MM.1S (cell line): ENCODE measurements at regions not wholly inside any gene's neighbourhood (a gene's known extent, or its start where the extent isn't known, plus 50 kb on each side); places are given as distances from the start of the nearest gene placed in this dataset.

ENCODE experiments used
- DNase-seq: peaks from one replicate; pipeline ENCODE4 v3.0.0-alpha.2; 2015
- H2AFZ ChIP-seq: fragments of 300-600 bp; sonication (generic); 2 replicates; pipeline ENCODE4 v1.6.0; 2016; ENCODE audit warnings: antibody characterized with exemption, low read length
- H3F3A ChIP-seq: fragments of 300-600 bp; sonication (generic); 2 replicates; pipeline ENCODE4 v1.6.1; 2016; ENCODE audit warnings: mild to moderate bottlenecking, antibody characterized with exemption, low read length, moderate library complexity, mixed read lengths; ENCODE audit not compliant: insufficient read depth
- H3K27ac ChIP-seq: fragments of 300-600 bp; sonication (generic); 2 replicates; pipeline ENCODE4 v1.5.1; 2016; ENCODE audit warnings: mild to moderate bottlenecking, low read length
- H3K27me3 ChIP-seq: fragments of 300-600 bp; sonication (generic); replicated peaks from 2 replicates; pipeline ENCODE4 v1.6.0; 2016; ENCODE audit warnings: low read length; ENCODE audit not compliant: insufficient read depth
- H3K36me3 ChIP-seq: fragments of 300-600 bp; sonication (generic); replicated peaks from 2 replicates; pipeline ENCODE4 v1.6.1; 2016; ENCODE audit warnings: mild to moderate bottlenecking, low read length, mixed read lengths; ENCODE audit not compliant: insufficient read depth
- H3K4me1 ChIP-seq: fragments of 300-600 bp; sonication (generic); 2 replicates; pipeline ENCODE4 v1.6.1; 2016; ENCODE audit warnings: low read length, mixed read lengths
- H3K4me2 ChIP-seq: fragments of 300-600 bp; sonication (generic); 2 replicates; pipeline ENCODE4 v1.6.0; 2016; ENCODE audit warnings: low read depth, low read length
- H3K4me3 ChIP-seq: fragments of 300-600 bp; sonication (generic); 2 replicates; pipeline ENCODE4 v1.5.1; 2016; ENCODE audit warnings: low read length, mixed read lengths
- H3K79me2 ChIP-seq: fragments of 300-600 bp; sonication (generic); 2 replicates; pipeline ENCODE4 v1.6.1; 2016; ENCODE audit warnings: mixed run types, low read length, mixed read lengths
- H3K9ac ChIP-seq: fragments of 300-600 bp; sonication (generic); 2 replicates; pipeline ENCODE4 v1.6.1; 2016; ENCODE audit warnings: low read length, mixed read lengths
- H3K9me2 ChIP-seq: fragments of 300-600 bp; sonication (generic); replicated peaks from 2 replicates; pipeline ENCODE4 v1.6.1; 2016; ENCODE audit warnings: mild to moderate bottlenecking, low read length, mixed read lengths; ENCODE audit not compliant: insufficient read depth
- H3K9me3 ChIP-seq: fragments of 300-600 bp; sonication (generic); replicated peaks from 2 replicates; pipeline ENCODE4 v1.6.1; 2016; ENCODE audit warnings: mild to moderate bottlenecking, low read length, mixed read lengths; ENCODE audit not compliant: insufficient read depth
- H4K20me1 ChIP-seq: fragments of 300-600 bp; sonication (generic); 2 replicates; pipeline ENCODE4 v1.6.1; 2016; ENCODE audit warnings: mild to moderate bottlenecking, low read length, moderate library complexity, mixed read lengths; ENCODE audit not compliant: insufficient read depth
- CTCF ChIP-seq: fragments of 300-600 bp; sonication (generic); IDR thresholded peaks from 2 replicates; pipeline ENCODE4 v1.5.1; 2016; ENCODE audit warnings: antibody characterized with exemption, low read length, mixed read lengths
- EZH2 ChIP-seq: fragments of 300-600 bp; sonication (generic); optimal IDR thresholded peaks from 2 replicates; pipeline ENCODE3; 2017; ENCODE audit warnings: low read depth, mild to moderate bottlenecking, antibody characterized with exemption, low read length, mixed read lengths
- EZH2phosphoT487 ChIP-seq: fragments of 300-600 bp; sonication (generic); IDR thresholded peaks from 2 replicates; pipeline ENCODE4 v1.6.1; 2018; ENCODE audit warnings: antibody characterized with exemption, low read length

GRCh38 chr9:90975781-90976538 is 174.3 kb downstream of the SYK start:
- TF ChIP-seq CTCF: no peak
- no peak for TF ChIP-seq EZH2phosphoT487
- no peak for TF ChIP-seq EZH2
- Histone ChIP-seq H3K4me3 (no peak overlapping the region), H3K27me3 (no peaks in the 10 kb centered on the region), H3K79me2 (no peaks in the 10 kb centered on the region), H4K20me1 (no peaks in the 10 kb centered on the region), H3K36me3 (no peaks in the 10 kb centered on the region), H3K4me1 (peaks cover 55% of the 10 kb centered on the region), H3K4me2 (no peak overlapping the region), H3K9ac (no peak overlapping the region), H3F3A (peaks cover 40% of the 10 kb centered on the region), H2AFZ (no peak overlapping the region), H3K27ac (no peak overlapping the region), H3K9me3 (no peaks in the 10 kb centered on the region), H3K9me2 (no peaks in the 10 kb centered on the region)
- no peak for DNase-seq

GRCh38 chr9:90979138-90979551 is 177.5 kb downstream of the SYK start:
- Histone ChIP-seq H3K9me2 (no peaks in the 10 kb centered on the region), H3K9me3 (no peaks in the 10 kb centered on the region), H3K4me3 (no peak overlapping the region), H3F3A (peaks cover 9% of the 10 kb centered on the region), H3K9ac (peak overlapping the region; percentile 15; the same call in 1 of the 2 replicates), H3K4me1 (peaks cover 26% of the 10 kb centered on the region), H2AFZ (peak overlapping the region; percentile 57), H3K36me3 (no peaks in the 10 kb centered on the region), H3K27me3 (no peaks in the 10 kb centered on the region), H3K4me2 (peak overlapping the region; percentile 34; the same call in 1 of the 2 replicates), H3K79me2 (no peaks in the 10 kb centered on the region), H3K27ac (peak overlapping the region; percentile 34; the same call in 1 of the 2 replicates), H4K20me1 (no peaks in the 10 kb centered on the region)
- TF ChIP-seq CTCF (no peak), EZH2 (no peak), EZH2phosphoT487 (no peak)
- no peak for DNase-seq

- H3K4me2 ChIP-seq: peak overlapping the region; percentile 34; the same call in 1 of the 2 replicates
- no peak for TF ChIP-seq EZH2phosphoT487
- TF ChIP-seq EZH2: no peak
- TF ChIP-seq CTCF: no peak
- no peaks in the 10 kb centered on the region for H4K20me1 ChIP-seq
- no peaks in the 10 kb centered on the region for H3K9me2 ChIP-seq
- H3K9me3 ChIP-seq: no peaks in the 10 kb centered on the region
- H3K27ac ChIP-seq: peak overlapping the region; percentile 34; the same call in 1 of the 2 replicates
- peak overlapping the region; percentile 15; the same call in 1 of the 2 replicates for H3K9ac ChIP-seq
- peaks cover 4% of the 10 kb centered on the region; the same call in 1 of the 2 replicates for H3F3A ChIP-seq
- peaks cover 21% of the 10 kb centered on the region for H3K4me1 ChIP-seq
- no peak for DNase-seq
- H3K27me3 ChIP-seq: no peaks in the 10 kb centered on the region
- no peaks in the 10 kb centered on the region for H3K79me2 ChIP-seq
- no peak overlapping the region for H3K4me3 ChIP-seq
- no peaks in the 10 kb centered on the region for H3K36me3 ChIP-seq
- H2AFZ ChIP-seq: peak overlapping the region; percentile 57
Observed at GRCh38 chr9:90979639-90980038, 178.0 kb downstream of the SYK start.
